ENCODE measurements at regions not wholly inside any gene's neighbourhood (a gene's known extent, or its start where the extent isn't known, plus 50 kb on each side); places are given as distances from the start of the nearest gene placed in this dataset.

DNA sequence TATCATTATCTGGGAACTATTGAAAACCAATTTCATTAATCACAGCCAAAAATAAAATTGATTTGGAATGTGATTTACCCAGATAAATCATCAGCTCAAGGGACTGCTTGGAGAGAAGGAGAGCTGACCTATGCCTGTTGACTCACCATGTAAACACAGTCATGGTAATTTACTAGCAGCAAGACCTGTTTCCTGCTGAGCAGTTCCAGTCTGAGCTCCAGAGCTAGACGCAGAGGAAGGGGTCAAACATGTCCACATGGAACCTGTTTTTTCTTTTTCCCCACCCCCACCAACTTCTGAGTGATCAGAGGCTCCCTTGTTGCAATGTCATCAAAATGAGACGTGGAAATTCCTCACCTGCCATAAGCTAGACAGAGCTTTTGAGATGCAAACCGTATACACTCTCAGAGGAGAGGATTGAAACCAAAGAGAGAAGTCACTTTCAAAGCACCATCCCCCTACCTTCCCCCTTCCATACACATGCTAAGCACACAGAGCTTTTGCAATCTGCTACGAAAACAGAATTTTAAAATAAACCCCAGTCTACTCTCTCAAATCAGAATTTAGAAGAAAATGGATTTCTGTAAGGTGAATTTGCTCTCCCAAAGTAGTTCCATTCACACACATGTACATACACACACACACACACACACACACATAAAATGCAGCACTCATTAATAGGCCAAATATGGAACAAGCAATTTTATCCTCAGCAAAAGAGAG, 55.9 kb upstream of the PTGFRN start:
- H3K9me3 Mint-ChIP-seq, result peaks cover 4% of the 10 kb centered on the region in 2 experiments; a peak in 2 of 5 replicates
- H3K27me3 ChIP-seq (ENCODE audit: insufficient read depth, low read length), result no peaks in the 10 kb centered on the region
- peak overlapping the region; percentile 17 for H3K4me2 ChIP-seq (ENCODE audit: insufficient read depth, insufficient read length, low read length)
- H3K27ac ChIP-seq (ENCODE audit: insufficient read length, low read depth, low read length), result peak overlapping the region; percentile 6
- H2AFZ ChIP-seq (ENCODE audit: low read length), result peak overlapping the region; percentile 35
- H3K23ac ChIP-seq (ENCODE audit: insufficient read length, low read depth, low read length), result no peak overlapping the region
- no peaks in the 10 kb centered on the region for H4K20me1 ChIP-seq (ENCODE audit: control insufficient read depth, insufficient read depth, insufficient read length)
- H3K4me1 ChIP-seq (ENCODE audit: insufficient read depth, low read length), result peaks cover 15% of the 10 kb centered on the region; the same call in 1 of the 2 replicates
- no peak overlapping the region for H2BK15ac ChIP-seq (ENCODE audit: low read depth, low read length)
- H3K9ac ChIP-seq (ENCODE audit: extremely low read depth, insufficient read length, low read length), result no peak overlapping the region
- peaks cover 2% of the 10 kb centered on the region; the same call in 1 of the 2 replicates for H3K27me3 Mint-ChIP-seq (ENCODE audit: low read depth)
- no peak overlapping the region for H3K14ac ChIP-seq (ENCODE audit: insufficient read depth, low read length)
- no peak overlapping the region for H4K8ac ChIP-seq (replicated peaks; ENCODE audit: insufficient read length, low read depth, low read length)
- H3K79me1 ChIP-seq (ENCODE audit: insufficient read depth, low read depth, low read length, poor library complexity, severe bottlenecking), result no peaks in the 10 kb centered on the region
- no peaks in the 10 kb centered on the region for H3K23me2 ChIP-seq (ENCODE audit: insufficient read length, low read depth, low read length, poor library complexity, severe bottlenecking)
- H3K4me1 Mint-ChIP-seq, result peaks cover 52 to 57% of the 10 kb centered on the region in 2 experiments
- H2BK120ac ChIP-seq (ENCODE audit: low read depth, low read length, poor library complexity, severe bottlenecking), result no peak overlapping the region
- H3K4me3 Mint-ChIP-seq, result peak overlapping the region; percentile 50 to 59
- no peak overlapping the region for H3K56ac ChIP-seq (ENCODE audit: insufficient read length, low read depth, low read length)
- H2AK5ac ChIP-seq (ENCODE audit: insufficient read length, low read length), result no peak overlapping the region
- H2BK5ac ChIP-seq (ENCODE audit: insufficient read length, low read length), result no peak overlapping the region
- H3K4ac ChIP-seq (ENCODE audit: low read depth, low read length), result no peak overlapping the region
- H3K9me3 ChIP-seq (ENCODE audit: control insufficient read depth, low read depth, low read length), result no peaks in the 10 kb centered on the region
- H3K27ac Mint-ChIP-seq, result peak overlapping the region; percentile 93 to 97 (median 94)
- H3K18ac ChIP-seq (ENCODE audit: insufficient read length, low read depth, low read length), result no peak overlapping the region
- peaks cover 0 to 3% (median 0%) of the 10 kb centered on the region in 3 experiments; a peak in 1 of 7 replicates for H3K36me3 Mint-ChIP-seq (ENCODE audit: insufficient read depth in 1 of 3, low read depth in 3 of 3)
- TF ChIP-seq, protein P1, sequence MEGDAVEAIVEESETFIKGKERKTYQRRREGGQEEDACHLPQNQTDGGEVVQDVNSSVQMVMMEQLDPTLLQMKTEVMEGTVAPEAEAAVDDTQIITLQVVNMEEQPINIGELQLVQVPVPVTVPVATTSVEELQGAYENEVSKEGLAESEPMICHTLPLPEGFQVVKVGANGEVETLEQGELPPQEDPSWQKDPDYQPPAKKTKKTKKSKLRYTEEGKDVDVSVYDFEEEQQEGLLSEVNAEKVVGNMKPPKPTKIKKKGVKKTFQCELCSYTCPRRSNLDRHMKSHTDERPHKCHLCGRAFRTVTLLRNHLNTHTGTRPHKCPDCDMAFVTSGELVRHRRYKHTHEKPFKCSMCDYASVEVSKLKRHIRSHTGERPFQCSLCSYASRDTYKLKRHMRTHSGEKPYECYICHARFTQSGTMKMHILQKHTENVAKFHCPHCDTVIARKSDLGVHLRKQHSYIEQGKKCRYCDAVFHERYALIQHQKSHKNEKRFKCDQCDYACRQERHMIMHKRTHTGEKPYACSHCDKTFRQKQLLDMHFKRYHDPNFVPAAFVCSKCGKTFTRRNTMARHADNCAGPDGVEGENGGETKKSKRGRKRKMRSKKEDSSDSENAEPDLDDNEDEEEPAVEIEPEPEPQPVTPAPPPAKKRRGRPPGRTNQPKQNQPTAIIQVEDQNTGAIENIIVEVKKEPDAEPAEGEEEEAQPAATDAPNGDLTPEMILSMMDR (conservative IDR thresholded peaks at IDR 0.05), result no peak
- WGBS (ENCODE audit: extremely low coverage, insufficient read length, low lambda C conversion rate), result no CpG with 5 or more reads among the region's 4 CpGs
- H4K5ac ChIP-seq (ENCODE audit: insufficient read length, low read depth, low read length), result no peak overlapping the region
- no peak overlapping the region for H2BK12ac ChIP-seq (ENCODE audit: insufficient read length, low read depth, low read length)
- H4K91ac ChIP-seq (ENCODE audit: insufficient read length, low read depth, low read length), result no peak overlapping the region
- no peak overlapping the region for H2BK20ac ChIP-seq (ENCODE audit: low read depth, low read length, poor library complexity, severe bottlenecking)
- DNase-seq, result peak; percentile 67
- no peak overlapping the region for H3T11ph ChIP-seq (ENCODE audit: low read length)
- no peaks in the 10 kb centered on the region for H3K79me2 ChIP-seq (ENCODE audit: insufficient read depth, low read length)

Data from H9 (cell line).